HG02970 (cell line): ENCODE measurements at regions not wholly inside any gene's neighbourhood (a gene's known extent, or its start where the extent isn't known, plus 50 kb on each side); places are given as distances from the start of the nearest gene placed in this dataset.
"Not testable (repeated sequence)": the region's sequence is repeated elsewhere in the genome, so short reads cannot be mapped to it uniquely, and the experiment has no call there.

ENCODE experiments used
- ATAC-seq: cut with Tn5 transposase; IDR thresholded peaks from one replicate; pipeline ENCODE4 v1.9.1; 2021; ENCODE audit warnings: mild to moderate bottlenecking, moderate library complexity, moderate number of reproducible peaks; ENCODE audit not compliant: unreplicated experiment, low FRiP score

DNA sequence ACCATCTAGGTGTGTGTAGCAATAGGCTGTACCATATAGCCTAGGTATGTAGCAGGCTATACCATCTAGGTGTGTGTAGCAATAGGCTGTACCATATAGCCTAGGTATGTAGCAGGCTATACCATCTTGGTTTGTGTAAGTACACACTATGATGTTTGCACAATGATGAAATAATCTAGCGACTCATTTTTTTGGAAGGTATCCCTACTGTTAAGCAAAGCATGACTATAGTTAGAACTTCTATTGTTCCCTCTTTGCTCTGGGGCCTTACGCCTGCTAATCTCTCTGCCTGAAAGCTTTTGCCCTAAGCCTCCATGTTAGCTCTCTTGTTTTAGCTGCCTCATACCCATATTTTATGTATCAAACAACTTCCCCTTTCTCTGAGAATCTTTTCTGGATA, 563.3 kb downstream of the PIK3C3 start:
- not testable (repeated sequence) for ATAC-seq

DNA sequence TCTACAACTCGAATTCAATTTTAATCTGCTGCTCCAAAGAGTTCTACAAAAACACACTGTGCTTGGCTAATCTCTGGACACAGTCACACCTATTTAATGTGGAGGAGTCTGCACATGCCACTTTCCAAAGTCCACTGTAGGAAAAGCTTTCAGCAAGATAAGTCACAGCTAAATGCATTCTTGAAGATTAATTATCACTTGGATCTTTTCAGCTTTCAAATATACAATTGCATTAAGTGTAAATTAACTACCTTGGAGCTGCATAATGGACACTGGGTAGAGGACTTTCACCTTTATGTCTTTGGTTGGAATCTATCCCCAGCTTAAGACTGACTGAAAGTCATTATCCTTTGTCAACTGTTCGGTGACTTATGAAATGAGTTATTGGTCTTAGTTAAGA, 565.1 kb downstream of the PIK3C3 start:
- no peak for ATAC-seq

DNA sequence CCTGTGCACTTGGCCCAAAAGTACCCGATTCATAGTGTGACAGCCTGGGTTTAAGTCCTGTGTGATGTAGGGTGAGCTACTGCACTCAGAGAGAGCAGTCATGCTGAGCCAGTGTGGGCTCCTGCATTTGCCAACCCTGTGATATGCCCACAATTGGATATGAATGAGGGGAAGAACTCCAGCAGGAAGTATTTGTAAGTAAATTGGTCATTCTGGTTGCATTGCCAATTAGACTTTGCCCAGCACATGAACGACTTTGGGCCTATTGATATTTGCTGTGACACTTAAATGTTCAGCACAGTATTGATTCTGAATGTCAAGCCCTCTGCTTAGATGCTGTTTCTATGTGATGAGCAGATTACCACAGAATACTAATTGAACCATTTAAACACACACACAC, 570.9 kb downstream of the PIK3C3 start:
- no peak for ATAC-seq

DNA sequence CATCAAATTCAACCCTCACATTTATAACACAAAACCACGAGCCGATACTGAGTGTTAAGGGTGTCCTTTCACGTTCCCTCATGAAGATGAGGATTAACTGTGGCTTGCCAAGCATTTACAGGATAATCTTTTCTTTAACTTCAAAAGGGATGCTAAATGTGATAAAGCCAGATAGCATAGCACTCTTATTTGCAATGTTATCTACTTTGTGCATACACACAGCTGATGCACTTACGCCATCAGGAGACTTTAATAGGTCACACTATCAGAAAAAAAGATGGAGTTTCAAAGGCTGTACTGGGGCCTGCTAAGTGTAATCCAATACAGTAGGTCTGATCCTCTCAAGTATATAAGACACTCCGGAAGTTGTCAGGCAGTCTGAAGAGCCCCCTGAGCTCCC, 572.7 kb downstream of the PIK3C3 start:
- ATAC-seq, result no peak

DNA sequence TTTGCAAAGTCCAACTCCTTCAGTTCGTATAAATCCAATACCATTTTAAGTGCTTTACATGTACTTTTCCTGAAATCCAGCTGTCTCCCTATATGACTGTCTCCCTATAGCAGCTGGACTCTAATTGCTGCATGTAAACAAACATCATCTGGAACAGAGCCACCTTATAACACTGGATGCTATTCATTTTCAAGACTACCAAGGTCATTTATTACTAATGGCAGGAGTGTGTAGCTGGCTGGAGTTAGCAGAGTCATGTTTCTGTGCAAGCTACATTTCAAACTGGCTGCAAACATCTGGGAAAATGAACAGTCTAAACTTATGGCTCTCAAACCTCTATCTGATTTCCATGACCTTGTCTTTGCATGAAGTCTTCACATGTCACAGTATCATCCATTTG, 575.2 kb downstream of the PIK3C3 start:
- ATAC-seq, result no peak

DNA sequence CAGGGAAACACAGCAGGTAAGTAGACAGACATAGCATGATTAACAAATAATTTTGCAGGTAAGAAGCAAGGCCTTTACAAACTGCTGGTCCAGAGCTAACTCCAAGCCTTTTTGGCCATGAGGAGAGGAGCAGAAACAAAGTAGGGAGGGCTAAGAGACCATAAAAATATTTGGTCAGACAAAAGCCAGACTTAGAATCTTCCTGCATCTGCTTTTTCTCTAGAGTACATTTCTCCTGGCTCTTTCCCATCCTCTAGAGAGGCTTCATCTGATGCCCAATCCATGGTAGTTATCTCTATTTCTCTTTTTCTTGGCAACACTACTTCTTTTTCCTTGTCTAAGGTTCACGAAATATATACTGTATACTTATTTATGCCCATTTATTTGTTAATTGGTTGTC, 577.1 kb downstream of the PIK3C3 start:
- no peak for ATAC-seq

DNA sequence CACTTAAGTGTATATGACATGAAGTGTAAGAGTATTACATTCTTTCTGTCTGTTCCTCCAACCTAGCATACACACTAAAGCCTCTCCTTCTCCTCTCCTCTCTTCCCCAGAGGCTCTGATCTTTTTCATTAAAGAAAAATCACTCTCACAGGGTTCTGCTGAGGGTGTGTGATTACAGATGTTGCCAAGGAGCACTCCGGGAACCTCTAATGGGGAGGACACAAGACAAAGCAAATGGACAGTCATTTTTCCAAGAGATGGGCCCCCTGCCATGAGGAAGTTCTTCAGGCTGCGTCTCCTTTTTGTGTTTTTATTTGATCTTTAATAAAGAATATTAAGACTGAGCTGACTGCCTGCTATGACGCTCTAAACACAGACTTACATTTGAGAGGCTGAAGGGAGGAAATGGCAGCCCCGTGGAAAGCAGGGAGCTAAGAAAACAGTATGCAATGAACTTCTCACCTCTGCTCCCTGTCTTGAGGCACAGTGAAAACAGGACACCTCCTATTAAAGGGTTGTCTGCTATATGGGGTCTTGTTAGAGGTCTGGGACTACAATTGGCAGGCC, 578.1 kb downstream of the PIK3C3 start:
- ATAC-seq, result no peak

DNA sequence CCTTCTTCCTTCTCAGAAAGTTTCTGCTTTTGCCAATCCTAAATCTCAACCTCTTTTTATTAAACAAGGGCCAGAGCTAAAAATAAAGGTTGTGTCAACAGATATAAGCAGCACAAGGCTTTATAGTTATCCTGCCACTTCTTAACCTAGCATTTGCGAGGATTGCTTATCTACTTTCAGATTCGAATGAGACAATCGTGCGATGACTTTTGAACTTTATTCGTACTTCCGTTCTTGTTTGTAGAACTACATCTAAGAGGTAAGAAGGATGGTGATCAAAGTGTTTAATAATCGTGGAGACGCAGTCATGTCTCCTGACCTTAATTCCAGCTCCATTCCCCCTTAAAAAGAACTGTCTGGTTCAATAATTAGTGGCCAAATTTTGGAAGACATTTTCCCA, 578.6 kb downstream of the PIK3C3 start:
- no peak for ATAC-seq

DNA sequence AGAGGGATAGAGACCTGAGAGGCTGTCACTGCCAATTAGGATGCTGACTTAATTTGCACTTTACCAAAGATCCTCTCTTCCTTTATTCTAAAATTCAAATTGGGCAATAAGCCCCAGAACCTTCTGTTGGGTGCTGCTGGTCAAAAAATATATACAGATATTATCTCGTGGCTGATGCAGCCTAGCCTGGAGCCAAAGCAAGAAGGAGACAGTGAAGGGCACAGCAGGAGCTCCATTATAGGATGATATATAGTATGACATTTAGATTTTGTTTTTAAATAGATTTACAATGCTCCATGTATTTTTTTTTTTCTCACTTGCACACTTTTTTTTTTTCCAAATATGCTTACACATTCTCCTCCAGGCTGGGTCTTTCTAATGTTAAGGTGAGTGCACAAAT, 579.3 kb downstream of the PIK3C3 start:
- no peak for ATAC-seq

DNA sequence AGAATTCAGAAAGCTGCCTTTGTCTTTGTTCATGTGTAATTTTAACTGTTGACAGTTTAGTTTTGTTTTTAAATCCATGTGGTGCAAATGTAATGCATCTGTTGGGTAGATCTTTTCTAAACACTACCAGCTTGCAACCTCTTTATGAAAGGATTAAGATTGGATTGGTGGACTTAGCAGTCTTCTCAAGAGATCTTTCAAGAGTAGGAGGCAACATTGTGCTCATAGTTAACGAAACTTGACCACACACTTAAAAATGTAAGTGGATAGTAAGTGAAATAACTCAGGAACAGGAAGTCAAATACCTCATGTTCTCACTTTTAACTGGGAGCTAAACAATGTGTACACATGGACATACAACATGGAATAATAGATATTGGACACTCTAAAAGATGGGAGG, 579.0 kb downstream of the RIT2 start:
- ATAC-seq, result no peak

DNA sequence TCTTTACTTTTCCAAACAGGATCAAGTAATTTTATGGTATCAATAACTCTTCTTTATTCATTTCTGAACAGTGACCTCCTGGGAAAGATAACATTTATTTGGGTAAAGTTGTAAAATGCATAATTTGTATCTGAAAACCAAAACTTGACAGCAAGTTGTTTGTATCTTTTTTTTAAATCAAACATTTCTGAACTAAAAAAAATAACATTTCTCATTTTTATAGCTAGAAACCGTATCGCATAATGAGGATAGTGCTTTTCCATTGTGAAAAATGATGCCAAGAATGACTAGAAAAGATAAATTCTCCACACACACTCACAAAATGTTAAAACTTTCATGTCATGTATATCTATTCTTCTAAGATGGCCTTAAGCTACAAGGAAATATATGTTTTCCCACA, 578.2 kb downstream of the RIT2 start:
- ATAC-seq, result no peak

DNA sequence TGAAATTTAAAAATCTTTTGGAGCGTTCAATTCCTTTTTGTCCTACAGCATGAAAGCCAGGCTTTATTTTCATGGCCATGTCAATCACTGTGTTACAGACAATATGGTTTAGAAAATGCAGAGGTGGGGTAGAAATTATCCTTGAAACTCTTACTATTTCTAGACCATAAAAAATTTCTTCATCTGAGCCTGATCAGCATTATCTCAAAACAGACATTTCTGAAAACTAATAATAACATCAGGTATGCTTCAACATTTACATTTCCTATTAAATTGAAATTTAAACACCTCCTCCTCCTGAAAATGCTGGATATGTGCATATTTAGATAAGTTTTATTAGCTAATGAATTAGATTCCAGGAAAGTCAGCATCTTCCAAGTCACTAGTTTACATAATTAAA, 570.6 kb downstream of the RIT2 start:
- no peak for ATAC-seq

DNA sequence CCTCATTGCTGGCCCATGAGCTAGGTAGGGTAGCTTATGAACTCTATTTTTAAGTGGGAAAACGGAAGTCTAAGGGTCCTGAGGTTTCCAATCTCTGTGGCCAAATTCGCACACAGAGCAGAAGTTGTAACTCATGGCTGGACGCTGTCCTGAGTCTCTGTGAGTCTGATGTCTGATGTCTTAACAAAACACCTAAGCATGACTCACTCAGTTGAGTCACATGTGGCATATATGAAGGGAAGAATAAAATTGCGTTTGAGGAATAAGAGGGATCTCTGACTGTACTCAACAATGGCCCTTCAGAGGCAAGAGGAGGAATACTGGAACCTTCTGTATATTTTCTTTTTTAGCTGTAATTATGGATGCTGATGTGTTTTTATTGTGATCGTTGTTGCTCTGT, 569.7 kb downstream of the RIT2 start:
- no peak for ATAC-seq

DNA sequence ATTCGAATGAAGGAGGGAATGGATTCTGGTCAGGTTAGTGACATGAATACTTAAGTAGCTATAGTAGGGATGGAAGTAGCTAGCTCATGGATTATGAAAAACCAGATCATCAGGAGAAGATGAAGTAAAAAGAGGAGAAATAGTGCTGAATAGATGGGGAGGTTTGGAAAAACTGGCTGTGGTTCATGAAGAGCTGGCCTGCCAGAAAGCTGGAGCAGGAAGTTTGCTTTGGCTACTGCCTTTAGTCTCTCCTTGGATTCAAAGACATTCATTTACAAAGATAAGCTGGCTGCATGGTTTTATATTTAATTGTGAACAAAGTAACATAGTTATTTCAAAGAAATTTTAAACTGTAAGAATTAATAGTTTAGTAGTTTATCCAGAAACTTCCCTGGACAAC, 567.0 kb downstream of the RIT2 start:
- no peak for ATAC-seq

DNA sequence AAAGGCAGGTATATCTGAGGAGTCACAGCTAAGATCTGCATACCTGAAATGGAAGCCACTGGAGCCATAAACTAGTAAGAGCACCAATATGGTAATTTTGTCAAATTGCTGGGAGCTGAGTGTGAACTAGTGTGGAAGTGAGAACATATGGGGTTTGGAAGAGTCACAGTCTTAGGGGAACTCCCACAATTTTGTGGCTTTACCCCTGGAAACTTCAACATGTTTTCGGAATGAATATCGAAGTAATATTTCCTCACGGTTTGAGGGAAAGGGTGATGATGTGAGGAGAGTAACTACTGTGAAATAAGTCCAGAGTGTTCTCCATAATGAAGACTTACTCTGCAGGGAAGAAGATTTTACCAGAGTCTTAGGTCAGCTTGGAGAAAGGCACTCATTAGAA, 565.9 kb downstream of the RIT2 start:
- ATAC-seq, result no peak

DNA sequence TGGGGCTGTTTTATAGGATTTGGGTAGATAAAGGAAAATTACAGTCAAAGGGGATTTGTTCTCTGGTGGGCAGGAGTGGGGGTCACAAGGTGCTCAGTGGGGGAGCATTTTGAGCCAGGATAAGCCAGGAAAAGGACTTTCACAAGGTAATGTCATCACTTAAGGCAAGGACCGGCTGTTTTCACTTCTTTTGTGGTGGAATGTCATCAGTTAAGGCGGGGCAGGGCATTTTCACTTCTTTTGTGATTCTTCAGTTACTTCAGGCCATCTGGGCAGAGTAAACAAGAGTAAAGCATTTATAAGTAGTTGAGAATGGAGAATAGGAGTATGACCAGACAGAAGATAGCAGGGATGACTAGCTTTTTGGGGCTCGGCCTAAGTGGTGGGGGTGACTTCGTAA, 562.9 kb downstream of the RIT2 start:
- ATAC-seq, result not testable (repeated sequence)

DNA sequence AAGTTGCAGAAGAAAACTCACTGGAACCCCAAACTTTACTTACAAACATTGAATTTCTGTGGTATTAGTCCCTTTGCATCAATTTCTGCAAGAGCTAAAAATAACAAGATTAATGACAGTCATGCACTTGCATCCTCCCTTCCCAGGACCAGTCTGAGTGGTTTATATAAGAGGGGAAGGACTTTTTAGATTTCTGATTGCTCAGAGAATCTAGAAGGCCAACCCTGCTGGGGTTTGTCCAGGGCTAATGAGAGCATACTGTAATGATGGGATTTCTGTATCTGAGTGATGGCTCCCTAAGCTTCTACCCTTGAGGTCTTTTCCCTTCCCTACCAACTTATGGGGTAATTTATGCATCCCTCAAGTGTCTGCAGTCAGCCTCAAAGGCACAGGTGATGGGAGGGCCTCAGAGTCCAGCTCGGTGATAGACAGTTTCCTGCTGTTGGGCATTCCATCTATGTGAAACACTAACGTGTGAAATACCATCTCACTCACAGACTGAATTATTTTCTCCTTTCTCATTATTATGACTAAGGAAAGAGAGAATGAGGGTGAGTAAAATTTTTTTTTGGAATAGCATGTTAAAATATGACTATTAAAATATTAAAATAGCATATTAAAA, 556.3 kb downstream of the RIT2 start:
- ATAC-seq, result no peak

DNA sequence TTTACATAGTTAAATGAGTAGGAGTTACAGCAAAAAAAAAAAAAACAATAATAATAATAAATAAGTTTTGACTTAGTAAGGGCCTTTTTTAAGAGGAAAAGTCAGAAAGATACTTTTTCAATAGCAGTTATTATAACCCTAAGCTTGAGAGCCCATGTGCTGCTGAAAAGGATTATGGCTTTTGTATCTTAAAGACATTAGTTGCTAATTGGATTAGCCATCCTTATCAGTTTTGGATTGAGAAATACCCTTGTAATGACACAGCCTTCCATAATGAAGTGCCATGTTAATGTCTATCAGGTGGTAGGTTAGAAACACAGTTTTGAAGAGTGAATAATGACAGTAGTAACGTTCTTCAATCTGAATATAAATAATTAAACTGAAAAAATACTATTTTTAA, 554.0 kb downstream of the RIT2 start:
- no peak for ATAC-seq

DNA sequence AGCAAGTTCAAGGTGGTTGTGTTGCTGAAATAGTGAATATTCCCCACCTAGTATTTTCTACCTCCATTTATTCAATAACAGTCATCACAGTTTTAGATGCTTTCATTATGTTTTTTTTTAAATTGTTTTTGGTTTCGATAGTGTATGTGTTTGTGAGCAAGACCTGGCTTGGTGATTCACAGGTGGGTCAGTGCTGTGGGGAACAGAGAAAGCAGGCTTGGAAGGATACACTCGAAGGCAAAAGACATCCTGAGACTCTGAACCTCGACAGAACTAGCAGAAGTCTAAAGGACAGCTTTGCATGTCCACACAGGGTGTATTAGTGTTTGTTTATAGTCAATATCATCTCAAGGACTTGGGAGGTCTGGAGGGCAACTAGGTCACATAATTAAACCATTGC, 551.5 kb downstream of the RIT2 start:
- ATAC-seq, result no peak

DNA sequence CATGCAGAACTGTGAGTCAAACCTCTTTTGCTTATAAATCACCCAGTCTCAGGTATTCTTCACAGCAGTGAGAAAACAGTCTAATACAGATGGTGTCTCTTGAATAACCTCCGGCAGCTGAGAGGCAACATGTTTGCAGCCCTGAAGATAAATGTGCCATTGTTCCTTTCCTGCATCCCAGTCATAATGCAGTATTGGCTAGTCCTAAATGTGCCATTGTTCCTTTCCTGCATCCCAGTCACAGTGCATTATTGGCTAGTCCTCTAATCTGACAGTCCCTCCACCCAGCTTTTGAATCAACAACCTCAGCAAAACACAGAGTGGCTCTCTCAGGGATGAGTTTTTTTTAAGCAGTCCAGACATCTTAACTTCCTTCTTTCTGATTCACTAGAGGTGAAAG, 550.7 kb downstream of the RIT2 start:
- ATAC-seq, result no peak

DNA sequence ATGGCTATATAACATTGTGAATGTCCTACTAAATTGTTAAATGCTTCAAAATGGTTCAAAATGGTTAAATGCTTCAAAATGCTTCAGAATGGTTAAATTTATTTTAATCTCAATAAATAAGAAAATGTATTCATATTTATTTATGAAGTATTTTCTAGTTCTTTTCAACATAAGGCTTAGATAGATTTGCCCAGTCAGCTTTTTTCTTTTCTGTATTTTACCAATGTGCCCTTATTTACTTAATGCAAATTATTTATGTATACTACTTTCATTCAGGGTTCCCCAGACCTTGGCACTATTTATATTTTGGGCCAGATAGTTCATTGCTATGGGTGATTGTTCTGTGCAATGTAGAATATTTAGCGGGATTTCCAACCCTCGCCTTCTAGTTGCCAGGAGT, 546.7 kb downstream of the RIT2 start:
- no peak for ATAC-seq

DNA sequence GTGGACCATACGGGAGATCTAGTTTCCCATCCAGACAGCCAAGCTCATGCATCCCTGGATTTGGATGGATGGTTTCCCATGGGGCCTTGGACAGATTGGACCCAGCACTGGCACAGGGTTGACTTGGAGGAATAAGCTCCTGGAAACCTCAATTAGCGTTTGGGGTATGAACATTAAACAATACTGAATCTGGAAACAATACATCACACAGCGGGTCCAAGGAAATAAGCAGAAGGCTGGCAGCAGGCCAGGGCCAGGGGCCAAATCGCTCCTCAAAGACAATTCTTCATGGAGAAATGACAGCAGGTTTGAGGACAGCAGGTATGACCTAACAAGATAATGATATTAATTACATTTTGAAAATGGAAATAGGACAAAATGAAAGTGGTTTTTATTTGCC, 540.6 kb downstream of the RIT2 start:
- ATAC-seq, result no peak

DNA sequence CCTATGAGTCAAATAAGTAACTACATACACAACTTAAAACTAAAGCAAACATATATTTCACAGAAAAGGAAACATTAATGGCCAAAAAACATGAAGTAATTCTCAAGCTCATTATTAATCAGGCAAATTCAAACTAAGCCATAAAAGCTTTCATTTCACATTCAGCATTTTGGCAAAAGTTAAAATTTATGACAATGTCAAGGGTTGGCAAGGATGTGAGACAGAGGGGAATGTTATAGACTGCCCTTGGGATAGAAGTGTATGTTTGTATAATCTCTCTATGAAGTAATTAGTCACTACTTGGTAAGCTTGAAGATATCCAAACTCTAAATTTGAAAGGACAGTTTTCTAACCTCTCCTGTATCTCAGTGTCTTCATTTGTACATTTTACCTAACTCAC, 539.4 kb downstream of the RIT2 start:
- no peak for ATAC-seq
